ENCODE measurements at regions not wholly inside any gene's neighbourhood (a gene's known extent, or its start where the extent isn't known, plus 50 kb on each side); places are given as distances from the start of the nearest gene placed in this dataset.

DNA sequence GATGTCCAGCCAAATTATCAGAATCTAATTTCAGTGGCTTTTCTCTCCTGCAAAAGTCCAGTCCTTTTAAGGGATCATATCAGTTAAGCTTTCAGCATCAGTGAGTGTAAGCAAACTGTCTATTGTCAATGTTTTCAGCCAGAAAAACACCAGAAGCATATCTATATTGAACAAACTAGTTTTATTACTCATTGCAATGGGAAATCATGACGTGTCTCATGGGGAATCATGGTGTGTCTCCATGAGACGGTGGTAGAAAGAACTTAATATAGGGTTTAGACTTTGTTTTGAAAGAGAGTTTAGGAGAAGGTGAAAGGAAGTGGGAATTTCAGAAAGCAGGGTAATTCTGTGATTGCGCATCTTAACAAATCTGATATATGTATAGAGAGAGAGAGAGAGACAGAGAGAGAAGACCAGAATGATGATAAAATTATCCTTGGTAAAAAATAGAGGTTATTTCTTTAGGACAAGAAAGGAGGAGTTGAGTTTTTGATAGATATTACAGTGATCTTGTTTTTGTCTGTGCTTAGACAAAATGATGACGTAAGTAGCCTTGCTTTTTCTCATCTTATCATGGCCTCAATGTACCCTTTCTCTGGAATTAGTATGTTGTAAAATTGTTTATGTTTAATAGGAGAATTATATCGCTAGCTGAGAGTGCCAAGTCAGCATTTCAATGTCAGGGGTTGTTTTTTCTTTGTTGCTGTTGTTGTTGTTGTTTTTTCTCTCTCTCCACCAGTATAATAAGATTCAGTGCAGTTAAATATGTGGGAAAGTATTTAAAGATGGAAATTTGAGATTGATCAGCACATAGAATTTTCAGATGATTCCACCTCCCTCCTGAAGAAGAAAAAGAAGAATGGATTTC is 129.9 kb upstream of the OSTN start:
- Mint-ChIP-seq H3K27me3 (ENCODE audit: unreplicated experiment) (no peaks in the 10 kb centered on the region), H3K4me1 (ENCODE audit: low read depth, unreplicated experiment) (peaks cover 39% of the 10 kb centered on the region), H3K27ac (ENCODE audit: unreplicated experiment) (no peak overlapping the region), H3K4me3 (ENCODE audit: low read depth, unreplicated experiment) (no peak overlapping the region), H3K36me3 (ENCODE audit: insufficient read depth, unreplicated experiment) (no peaks in the 10 kb centered on the region), H3K9me3 (ENCODE audit: low read depth, unreplicated experiment) (no peaks in the 10 kb centered on the region)
- CTCF ChIA-PET = no interaction called here
- DNase-seq = no peak
- TF ChIP-seq, protein P1, sequence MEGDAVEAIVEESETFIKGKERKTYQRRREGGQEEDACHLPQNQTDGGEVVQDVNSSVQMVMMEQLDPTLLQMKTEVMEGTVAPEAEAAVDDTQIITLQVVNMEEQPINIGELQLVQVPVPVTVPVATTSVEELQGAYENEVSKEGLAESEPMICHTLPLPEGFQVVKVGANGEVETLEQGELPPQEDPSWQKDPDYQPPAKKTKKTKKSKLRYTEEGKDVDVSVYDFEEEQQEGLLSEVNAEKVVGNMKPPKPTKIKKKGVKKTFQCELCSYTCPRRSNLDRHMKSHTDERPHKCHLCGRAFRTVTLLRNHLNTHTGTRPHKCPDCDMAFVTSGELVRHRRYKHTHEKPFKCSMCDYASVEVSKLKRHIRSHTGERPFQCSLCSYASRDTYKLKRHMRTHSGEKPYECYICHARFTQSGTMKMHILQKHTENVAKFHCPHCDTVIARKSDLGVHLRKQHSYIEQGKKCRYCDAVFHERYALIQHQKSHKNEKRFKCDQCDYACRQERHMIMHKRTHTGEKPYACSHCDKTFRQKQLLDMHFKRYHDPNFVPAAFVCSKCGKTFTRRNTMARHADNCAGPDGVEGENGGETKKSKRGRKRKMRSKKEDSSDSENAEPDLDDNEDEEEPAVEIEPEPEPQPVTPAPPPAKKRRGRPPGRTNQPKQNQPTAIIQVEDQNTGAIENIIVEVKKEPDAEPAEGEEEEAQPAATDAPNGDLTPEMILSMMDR (IDR thresholded peaks at IDR 0.05; ENCODE audit: unreplicated experiment) = no peak
- BruUV-seq (replicated peaks) = no TSS peak
- intact Hi-C loops (cut with micrococcal nuclease; ENCODE audit: unreplicated experiment) = loop anchor here (10.0 kb wide), 1 partner anchor 326 kb away; no protein-coding TSS in a partner anchor

DNA sequence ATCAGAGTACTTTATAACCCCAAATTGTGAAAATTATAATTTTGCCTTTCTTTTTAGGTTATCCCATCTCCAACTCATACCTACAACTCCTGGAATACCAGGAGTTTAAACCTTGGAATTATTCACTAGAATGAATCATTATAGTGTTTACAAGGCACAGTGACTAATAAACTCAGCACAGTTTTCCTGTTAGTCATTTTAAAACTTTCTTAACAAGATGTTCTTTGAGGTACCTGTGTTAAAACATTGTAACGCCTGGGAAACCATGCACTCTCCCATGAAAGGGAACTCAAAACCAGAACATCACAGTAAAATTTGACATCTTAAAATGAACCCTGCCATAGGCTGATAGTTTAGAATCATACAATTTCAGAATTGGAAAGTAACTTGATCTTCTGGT is 132.4 kb upstream of the OSTN start:
- DNase-seq = no peak
- Mint-ChIP-seq H3K4me3 (ENCODE audit: low read depth, unreplicated experiment) (no peak overlapping the region), H3K27me3 (ENCODE audit: unreplicated experiment) (no peaks in the 10 kb centered on the region), H3K4me1 (ENCODE audit: low read depth, unreplicated experiment) (peaks cover 37% of the 10 kb centered on the region), H3K36me3 (ENCODE audit: insufficient read depth, unreplicated experiment) (no peaks in the 10 kb centered on the region), H3K9me3 (ENCODE audit: low read depth, unreplicated experiment) (no peaks in the 10 kb centered on the region), H3K27ac (ENCODE audit: unreplicated experiment) (no peak overlapping the region)
- intact Hi-C loops (cut with micrococcal nuclease; ENCODE audit: unreplicated experiment) = loop anchor here (10.0 kb wide), 1 partner anchor 328 kb away; no protein-coding TSS in a partner anchor
- TF ChIP-seq, protein P1 (IDR thresholded peaks at IDR 0.05; ENCODE audit: unreplicated experiment) = no peak
- BruUV-seq (replicated peaks) = no TSS peak
- CTCF ChIA-PET = no interaction called here

DNA sequence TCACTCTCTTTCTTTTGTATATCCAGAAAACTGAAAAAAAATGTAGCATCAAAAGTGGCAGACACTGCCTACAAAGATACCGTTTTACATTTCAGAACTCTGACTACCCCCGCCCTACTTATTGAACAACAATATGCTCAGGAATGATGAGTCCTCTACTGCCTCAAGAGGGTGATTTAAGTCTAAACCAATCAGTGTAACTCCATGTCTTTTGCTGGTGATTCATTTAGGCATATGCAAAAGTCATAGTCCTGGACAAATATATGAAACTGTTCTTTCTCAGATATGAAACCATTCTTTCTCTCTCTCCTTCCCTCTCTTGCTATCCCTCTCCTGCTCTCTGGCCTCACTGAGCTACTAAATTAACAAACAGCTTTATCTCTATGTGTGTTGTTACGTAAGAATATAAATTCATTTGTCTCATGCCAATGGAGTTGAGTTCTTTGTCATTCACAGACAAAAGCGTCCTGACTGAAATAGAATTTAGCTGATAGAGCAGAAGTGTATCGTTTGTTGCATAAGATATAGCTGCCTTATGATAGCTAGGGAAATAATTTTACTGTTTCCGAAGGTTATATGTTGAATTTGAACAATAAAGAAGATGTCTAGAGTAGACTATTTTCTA is 133.7 kb upstream of the OSTN start:
- H3K36me3 Mint-ChIP-seq (ENCODE audit: insufficient read depth, unreplicated experiment) = no peaks in the 10 kb centered on the region
- CTCF ChIA-PET = no interaction called here
- H3K9me3 Mint-ChIP-seq (ENCODE audit: low read depth, unreplicated experiment) = no peaks in the 10 kb centered on the region
- no peak for DNase-seq
- no peak overlapping the region for H3K27ac Mint-ChIP-seq (ENCODE audit: unreplicated experiment)
- TF ChIP-seq, protein P1 (IDR thresholded peaks at IDR 0.05; ENCODE audit: unreplicated experiment) = no peak
- BruUV-seq (replicated peaks) = no TSS peak
- no peak overlapping the region for H3K4me3 Mint-ChIP-seq (ENCODE audit: low read depth, unreplicated experiment)
- peaks cover 23% of the 10 kb centered on the region for H3K4me1 Mint-ChIP-seq (ENCODE audit: low read depth, unreplicated experiment)
- intact Hi-C loops (cut with micrococcal nuclease; ENCODE audit: unreplicated experiment) = loop anchor here (10.0 kb wide), 1 partner anchor 330 kb away; no protein-coding TSS in a partner anchor
- H3K27me3 Mint-ChIP-seq (ENCODE audit: unreplicated experiment) = no peaks in the 10 kb centered on the region

DNA sequence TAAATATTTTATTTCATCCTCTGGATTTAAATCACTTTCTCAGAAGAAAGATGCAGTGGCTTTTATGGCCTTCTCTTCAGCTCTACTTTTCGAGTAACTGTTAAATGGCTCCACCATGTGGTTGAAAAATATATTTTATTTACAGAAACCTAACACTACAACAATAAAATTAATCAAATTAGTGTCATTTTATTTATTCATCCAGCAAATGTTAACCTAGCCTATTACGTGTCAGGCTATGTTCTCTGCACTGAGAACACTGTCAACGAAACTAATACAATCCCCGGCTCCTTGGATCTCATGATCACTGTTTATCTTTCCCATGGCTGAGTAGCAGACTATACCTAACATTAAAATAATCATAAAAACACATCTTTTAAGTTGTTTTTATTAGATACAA is 148.0 kb upstream of the OSTN start:
- CTCF ChIA-PET = interaction anchor here (0.6 to 2.1 kb wide), 8 partner anchors 45 to 1089 kb away, joined by 3 to 37 read pairs (median 3); no protein-coding TSS in a partner anchor
- no peaks in the 10 kb centered on the region for H3K4me1 Mint-ChIP-seq (ENCODE audit: low read depth, unreplicated experiment)
- intact Hi-C loops (cut with micrococcal nuclease; ENCODE audit: unreplicated experiment) = loop anchor here (1.0 to 5.0 kb wide), 6 partner anchors 166 to 1089 kb away; no protein-coding TSS in a partner anchor
- DNase-seq = no peak
- H3K9me3 Mint-ChIP-seq (ENCODE audit: low read depth, unreplicated experiment) = no peaks in the 10 kb centered on the region
- no peaks in the 10 kb centered on the region for H3K36me3 Mint-ChIP-seq (ENCODE audit: insufficient read depth, unreplicated experiment)
- no peak overlapping the region for H3K4me3 Mint-ChIP-seq (ENCODE audit: low read depth, unreplicated experiment)
- H3K27ac Mint-ChIP-seq (ENCODE audit: unreplicated experiment) = no peak overlapping the region
- BruUV-seq (replicated peaks) = no TSS peak
- H3K27me3 Mint-ChIP-seq (ENCODE audit: unreplicated experiment) = no peaks in the 10 kb centered on the region
- TF ChIP-seq, protein P1 (IDR thresholded peaks at IDR 0.05; ENCODE audit: unreplicated experiment) = peak; percentile 39
